ENCODE measurements at regions not wholly inside any gene's neighbourhood (a gene's known extent, or its start where the extent isn't known, plus 50 kb on each side); places are given as distances from the start of the nearest gene placed in this dataset.

DNA sequence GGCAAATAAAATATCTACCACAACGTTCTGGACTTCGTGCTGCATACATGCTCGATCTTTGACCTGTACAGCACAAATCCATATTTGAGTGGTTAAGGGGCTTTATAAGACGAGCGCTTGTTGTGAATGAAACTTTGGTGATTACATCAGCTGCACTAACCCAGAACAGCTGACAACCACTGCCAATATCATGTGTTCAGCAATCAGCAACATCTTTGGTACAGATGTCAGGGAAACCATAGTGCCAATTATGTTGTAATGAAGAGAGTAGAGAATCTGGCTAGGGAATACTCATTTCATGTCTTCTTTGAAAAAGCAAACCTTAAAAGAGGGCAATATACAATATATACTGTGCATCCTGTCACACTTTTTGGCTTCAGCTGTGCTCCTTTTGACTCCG lies 188.6 kb upstream of the NT5E start:
- Histone ChIP-seq H3K9me3 (ENCODE audit: control insufficient read depth, insufficient read depth, low read length) (no peaks in the 10 kb centered on the region), H3K79me2 (ENCODE audit: control insufficient read depth, low read length) (no peaks in the 10 kb centered on the region), H3K4me2 (ENCODE audit: low read length) (no peak overlapping the region), H3K9me2 (replicated peaks; ENCODE audit: control insufficient read depth, low read length) (no peaks in the 10 kb centered on the region), H3K4me3 (ENCODE audit: low read length) (no peak overlapping the region), H4K20me1 (ENCODE audit: control insufficient read depth, insufficient read depth, low read depth, low read length) (no peaks in the 10 kb centered on the region), H3K27ac (ENCODE audit: low read depth, low read length) (no peak overlapping the region), H3F3A (ENCODE audit: control insufficient read depth, insufficient read depth) (no peaks in the 10 kb centered on the region), H3K4me1 (ENCODE audit: control insufficient read depth, low read length) (no peaks in the 10 kb centered on the region), H3K36me3 (ENCODE audit: control insufficient read depth, low read length) (no peaks in the 10 kb centered on the region), H3K27me3 (ENCODE audit: control insufficient read depth, low read length) (no peaks in the 10 kb centered on the region)
- TF ChIP-seq, protein P1, sequence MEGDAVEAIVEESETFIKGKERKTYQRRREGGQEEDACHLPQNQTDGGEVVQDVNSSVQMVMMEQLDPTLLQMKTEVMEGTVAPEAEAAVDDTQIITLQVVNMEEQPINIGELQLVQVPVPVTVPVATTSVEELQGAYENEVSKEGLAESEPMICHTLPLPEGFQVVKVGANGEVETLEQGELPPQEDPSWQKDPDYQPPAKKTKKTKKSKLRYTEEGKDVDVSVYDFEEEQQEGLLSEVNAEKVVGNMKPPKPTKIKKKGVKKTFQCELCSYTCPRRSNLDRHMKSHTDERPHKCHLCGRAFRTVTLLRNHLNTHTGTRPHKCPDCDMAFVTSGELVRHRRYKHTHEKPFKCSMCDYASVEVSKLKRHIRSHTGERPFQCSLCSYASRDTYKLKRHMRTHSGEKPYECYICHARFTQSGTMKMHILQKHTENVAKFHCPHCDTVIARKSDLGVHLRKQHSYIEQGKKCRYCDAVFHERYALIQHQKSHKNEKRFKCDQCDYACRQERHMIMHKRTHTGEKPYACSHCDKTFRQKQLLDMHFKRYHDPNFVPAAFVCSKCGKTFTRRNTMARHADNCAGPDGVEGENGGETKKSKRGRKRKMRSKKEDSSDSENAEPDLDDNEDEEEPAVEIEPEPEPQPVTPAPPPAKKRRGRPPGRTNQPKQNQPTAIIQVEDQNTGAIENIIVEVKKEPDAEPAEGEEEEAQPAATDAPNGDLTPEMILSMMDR (IDR thresholded peaks at IDR 0.05; ENCODE audit: low read depth, low read length, poor library complexity, severe bottlenecking) = no peak
- no peak for TF ChIP-seq EZH2phosphoT487 (IDR thresholded peaks at IDR 0.05; ENCODE audit: borderline replicate concordance, low read length)

DNA sequence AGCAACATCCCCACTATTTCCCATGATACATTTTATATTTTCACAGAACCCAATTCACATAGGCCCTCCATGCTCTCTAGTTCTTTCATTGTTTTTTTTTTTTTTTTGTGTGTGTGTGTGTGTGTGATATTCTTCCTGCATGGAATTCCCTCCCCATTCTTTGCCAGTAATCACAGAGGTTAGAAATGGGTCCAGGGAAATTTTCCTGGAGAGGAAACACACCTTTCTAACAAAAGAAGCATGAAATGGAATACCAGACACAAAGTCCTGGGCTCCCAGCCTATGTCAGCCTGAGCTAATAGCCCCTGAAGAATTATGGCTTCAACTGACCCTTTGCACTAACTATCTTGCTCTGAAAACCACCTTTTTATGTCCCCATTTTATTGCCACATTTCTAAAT lies 194.2 kb upstream of the NT5E start:
- Histone ChIP-seq H3K9me2 (replicated peaks; ENCODE audit: control insufficient read depth, low read length) (no peaks in the 10 kb centered on the region), H3K4me2 (ENCODE audit: low read length) (no peak overlapping the region), H3K36me3 (ENCODE audit: control insufficient read depth, low read length) (no peaks in the 10 kb centered on the region), H3K27me3 (ENCODE audit: control insufficient read depth, low read length) (no peaks in the 10 kb centered on the region), H3K27ac (ENCODE audit: low read depth, low read length) (no peak overlapping the region), H3K4me3 (ENCODE audit: low read length) (no peak overlapping the region), H3F3A (ENCODE audit: control insufficient read depth, insufficient read depth) (no peaks in the 10 kb centered on the region), H4K20me1 (ENCODE audit: control insufficient read depth, insufficient read depth, low read depth, low read length) (no peaks in the 10 kb centered on the region), H3K79me2 (ENCODE audit: control insufficient read depth, low read length) (no peaks in the 10 kb centered on the region), H3K4me1 (ENCODE audit: control insufficient read depth, low read length) (no peaks in the 10 kb centered on the region), H3K9me3 (ENCODE audit: control insufficient read depth, insufficient read depth, low read length) (no peaks in the 10 kb centered on the region)
- no peak for TF ChIP-seq EZH2phosphoT487 (IDR thresholded peaks at IDR 0.05; ENCODE audit: borderline replicate concordance, low read length)
- TF ChIP-seq, protein P1 (IDR thresholded peaks at IDR 0.05; ENCODE audit: low read depth, low read length, poor library complexity, severe bottlenecking) = no peak

DNA sequence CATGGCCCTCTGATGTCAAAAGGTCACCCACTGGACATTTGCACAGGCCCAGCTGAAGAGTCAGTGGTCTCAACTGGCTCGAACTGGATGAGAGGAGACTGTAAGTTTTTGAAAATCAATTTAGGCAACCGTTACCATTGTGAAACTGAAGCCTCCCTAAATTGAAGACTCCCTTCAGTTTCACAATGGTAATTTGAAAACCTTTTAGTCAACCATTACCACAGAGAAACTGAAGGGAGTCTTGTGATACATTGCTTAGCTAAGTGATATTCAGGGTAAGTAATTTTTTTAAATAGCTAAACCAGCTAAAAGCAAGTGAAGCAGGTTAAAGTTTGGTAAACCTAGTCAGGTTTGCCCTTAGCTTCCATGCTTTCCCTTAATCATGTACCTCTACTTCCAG lies 197.3 kb upstream of the NT5E start:
- no peak overlapping the region for H3K4me3 ChIP-seq (ENCODE audit: low read length)
- H3K9me2 ChIP-seq (replicated peaks; ENCODE audit: control insufficient read depth, low read length) = no peaks in the 10 kb centered on the region
- H3K27me3 ChIP-seq (ENCODE audit: control insufficient read depth, low read length) = no peaks in the 10 kb centered on the region
- TF ChIP-seq EZH2phosphoT487 (IDR thresholded peaks at IDR 0.05; ENCODE audit: borderline replicate concordance, low read length) = no peak
- TF ChIP-seq, protein P1 (IDR thresholded peaks at IDR 0.05; ENCODE audit: low read depth, low read length, poor library complexity, severe bottlenecking) = no peak
- H3K4me1 ChIP-seq (ENCODE audit: control insufficient read depth, low read length) = no peaks in the 10 kb centered on the region
- H3K9me3 ChIP-seq (ENCODE audit: control insufficient read depth, insufficient read depth, low read length) = no peaks in the 10 kb centered on the region
- no peaks in the 10 kb centered on the region for H3F3A ChIP-seq (ENCODE audit: control insufficient read depth, insufficient read depth)
- no peaks in the 10 kb centered on the region for H3K79me2 ChIP-seq (ENCODE audit: control insufficient read depth, low read length)
- H3K27ac ChIP-seq (ENCODE audit: low read depth, low read length) = no peak overlapping the region
- no peak overlapping the region for H3K4me2 ChIP-seq (ENCODE audit: low read length)
- no peaks in the 10 kb centered on the region for H3K36me3 ChIP-seq (ENCODE audit: control insufficient read depth, low read length)
- no peaks in the 10 kb centered on the region for H4K20me1 ChIP-seq (ENCODE audit: control insufficient read depth, insufficient read depth, low read depth, low read length)

DNA sequence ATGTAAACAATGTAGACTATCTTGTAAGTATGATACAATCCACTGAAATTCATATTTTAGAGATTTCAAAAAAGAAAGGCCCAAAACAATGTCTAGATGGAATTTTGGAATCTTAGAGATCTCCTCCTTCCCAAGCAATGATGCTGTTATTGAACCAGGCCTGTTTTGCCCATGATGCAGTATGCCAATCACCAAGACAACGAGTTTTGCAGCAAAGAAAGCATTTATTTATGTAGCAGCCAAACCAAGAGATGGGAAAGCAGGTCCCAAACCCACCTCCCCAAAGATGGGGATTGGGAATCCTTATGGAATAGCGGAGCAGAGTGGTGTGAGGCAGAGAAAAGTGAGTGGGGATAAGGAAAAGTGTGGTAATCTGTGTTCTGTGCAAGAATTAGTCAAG lies 197.8 kb upstream of the NT5E start:
- no peak for TF ChIP-seq EZH2phosphoT487 (IDR thresholded peaks at IDR 0.05; ENCODE audit: borderline replicate concordance, low read length)
- TF ChIP-seq, protein P1 (IDR thresholded peaks at IDR 0.05; ENCODE audit: low read depth, low read length, poor library complexity, severe bottlenecking) = no peak
- Histone ChIP-seq H3K79me2 (ENCODE audit: control insufficient read depth, low read length) (no peaks in the 10 kb centered on the region), H3K36me3 (ENCODE audit: control insufficient read depth, low read length) (no peaks in the 10 kb centered on the region), H4K20me1 (ENCODE audit: control insufficient read depth, insufficient read depth, low read depth, low read length) (no peaks in the 10 kb centered on the region), H3K27me3 (ENCODE audit: control insufficient read depth, low read length) (no peaks in the 10 kb centered on the region), H3K9me3 (ENCODE audit: control insufficient read depth, insufficient read depth, low read length) (no peaks in the 10 kb centered on the region), H3K4me1 (ENCODE audit: control insufficient read depth, low read length) (no peaks in the 10 kb centered on the region), H3K9me2 (replicated peaks; ENCODE audit: control insufficient read depth, low read length) (no peaks in the 10 kb centered on the region), H3K27ac (ENCODE audit: low read depth, low read length) (no peak overlapping the region), H3K4me3 (ENCODE audit: low read length) (no peak overlapping the region), H3K4me2 (ENCODE audit: low read length) (no peak overlapping the region), H3F3A (ENCODE audit: control insufficient read depth, insufficient read depth) (no peaks in the 10 kb centered on the region)

Data from DOHH2 (cell line).